Glutamatergic neuron (in vitro differentiated cells): ENCODE measurements at regions not wholly inside any gene's neighbourhood (a gene's known extent, or its start where the extent isn't known, plus 50 kb on each side); places are given as distances from the start of the nearest gene placed in this dataset.

ENCODE experiments used
- DNase-seq: peaks from one replicate; pipeline ENCODE4 v3.0.0; 2022
- H3K27ac Mint-ChIP-seq: one replicate; pipeline ENCODE4 v1.8.0; 2020; ENCODE audit warnings: mild to moderate bottlenecking, mixed read lengths, inconsistent platforms; ENCODE audit not compliant: unreplicated experiment
- H3K27me3 Mint-ChIP-seq: one replicate; pipeline ENCODE4 v1.8.0; 2020; ENCODE audit warnings: mild to moderate bottlenecking, moderate library complexity, mixed read lengths, inconsistent platforms; ENCODE audit not compliant: unreplicated experiment
- H3K36me3 Mint-ChIP-seq: one replicate; pipeline ENCODE4 v1.8.0; 2020; ENCODE audit warnings: mild to moderate bottlenecking, mixed read lengths, inconsistent platforms; ENCODE audit not compliant: unreplicated experiment
- H3K4me1 Mint-ChIP-seq: one replicate; pipeline ENCODE4 v1.8.0; 2020; ENCODE audit warnings: mild to moderate bottlenecking, low read depth, mixed read lengths, inconsistent platforms; ENCODE audit not compliant: unreplicated experiment
- H3K4me3 Mint-ChIP-seq: one replicate; pipeline ENCODE4 v1.8.0; 2020; ENCODE audit warnings: mild to moderate bottlenecking, mixed read lengths, inconsistent platforms; ENCODE audit not compliant: unreplicated experiment
- H3K9me3 Mint-ChIP-seq: one replicate; pipeline ENCODE4 v1.8.0; 2020; ENCODE audit warnings: mild to moderate bottlenecking, moderate library complexity, mixed read lengths, inconsistent platforms; ENCODE audit not compliant: unreplicated experiment
- TF ChIP-seq, protein P1 (sequence below): fragments of 200-600 bp; sonication (generic); IDR thresholded peaks from one replicate; pipeline ENCODE4 v1.5.0; 2021; ENCODE audit not compliant: partially characterized antibody, unreplicated experiment

DNA sequence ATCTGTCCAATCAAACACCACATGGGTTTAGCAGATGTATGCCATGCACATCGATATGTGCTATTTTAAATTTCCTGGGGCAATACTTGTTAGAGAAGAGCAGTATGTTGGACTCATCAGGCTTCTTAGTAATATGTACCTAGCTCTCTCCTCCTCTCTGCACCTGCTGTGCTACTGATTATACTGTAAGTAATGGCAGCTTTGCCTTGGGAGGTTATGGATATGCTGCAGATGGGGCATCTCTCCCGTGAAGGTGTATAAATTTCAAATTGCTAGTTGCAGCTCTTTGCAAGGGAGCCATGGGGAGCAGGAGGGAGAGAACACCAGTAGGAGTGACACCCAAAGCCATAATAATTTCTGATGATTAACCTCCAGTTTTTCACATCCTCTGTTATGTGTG lies 101.5 kb downstream of the SPATA31D1 start:
- TF ChIP-seq, protein P1, sequence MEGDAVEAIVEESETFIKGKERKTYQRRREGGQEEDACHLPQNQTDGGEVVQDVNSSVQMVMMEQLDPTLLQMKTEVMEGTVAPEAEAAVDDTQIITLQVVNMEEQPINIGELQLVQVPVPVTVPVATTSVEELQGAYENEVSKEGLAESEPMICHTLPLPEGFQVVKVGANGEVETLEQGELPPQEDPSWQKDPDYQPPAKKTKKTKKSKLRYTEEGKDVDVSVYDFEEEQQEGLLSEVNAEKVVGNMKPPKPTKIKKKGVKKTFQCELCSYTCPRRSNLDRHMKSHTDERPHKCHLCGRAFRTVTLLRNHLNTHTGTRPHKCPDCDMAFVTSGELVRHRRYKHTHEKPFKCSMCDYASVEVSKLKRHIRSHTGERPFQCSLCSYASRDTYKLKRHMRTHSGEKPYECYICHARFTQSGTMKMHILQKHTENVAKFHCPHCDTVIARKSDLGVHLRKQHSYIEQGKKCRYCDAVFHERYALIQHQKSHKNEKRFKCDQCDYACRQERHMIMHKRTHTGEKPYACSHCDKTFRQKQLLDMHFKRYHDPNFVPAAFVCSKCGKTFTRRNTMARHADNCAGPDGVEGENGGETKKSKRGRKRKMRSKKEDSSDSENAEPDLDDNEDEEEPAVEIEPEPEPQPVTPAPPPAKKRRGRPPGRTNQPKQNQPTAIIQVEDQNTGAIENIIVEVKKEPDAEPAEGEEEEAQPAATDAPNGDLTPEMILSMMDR: no peak
- H3K27me3 Mint-ChIP-seq: no peaks in the 10 kb centered on the region
- H3K4me3 Mint-ChIP-seq: no peak overlapping the region
- H3K27ac Mint-ChIP-seq: no peak overlapping the region
- H3K36me3 Mint-ChIP-seq: no peaks in the 10 kb centered on the region
- H3K4me1 Mint-ChIP-seq: no peaks in the 10 kb centered on the region
- no peak for DNase-seq
- H3K9me3 Mint-ChIP-seq: no peaks in the 10 kb centered on the region

DNA sequence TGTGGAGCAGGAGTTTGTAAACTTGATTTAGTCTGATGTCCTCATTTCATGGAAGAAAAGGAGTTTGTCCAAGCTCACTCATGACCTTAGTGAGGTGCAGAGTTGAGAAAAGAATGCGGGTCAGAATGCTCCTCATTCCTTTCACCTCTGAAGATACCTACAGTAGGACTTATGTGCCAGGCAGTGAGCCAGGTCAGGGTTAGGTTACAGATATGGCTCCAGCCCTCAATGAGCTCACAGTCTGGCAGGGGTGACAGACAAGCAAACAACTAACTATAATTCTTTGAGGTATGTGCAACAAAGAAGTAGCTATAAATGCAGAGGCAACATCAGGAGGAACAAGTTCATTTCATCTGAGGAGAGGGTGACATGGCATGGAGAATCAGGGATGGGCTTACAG lies 102.5 kb downstream of the SPATA31D1 start:
- Mint-ChIP-seq H3K36me3 (no peaks in the 10 kb centered on the region), H3K27me3 (no peaks in the 10 kb centered on the region), H3K4me3 (no peak overlapping the region), H3K4me1 (no peaks in the 10 kb centered on the region), H3K9me3 (no peaks in the 10 kb centered on the region), H3K27ac (no peak overlapping the region)
- DNase-seq: no peak
- TF ChIP-seq, protein P1: no peak

DNA sequence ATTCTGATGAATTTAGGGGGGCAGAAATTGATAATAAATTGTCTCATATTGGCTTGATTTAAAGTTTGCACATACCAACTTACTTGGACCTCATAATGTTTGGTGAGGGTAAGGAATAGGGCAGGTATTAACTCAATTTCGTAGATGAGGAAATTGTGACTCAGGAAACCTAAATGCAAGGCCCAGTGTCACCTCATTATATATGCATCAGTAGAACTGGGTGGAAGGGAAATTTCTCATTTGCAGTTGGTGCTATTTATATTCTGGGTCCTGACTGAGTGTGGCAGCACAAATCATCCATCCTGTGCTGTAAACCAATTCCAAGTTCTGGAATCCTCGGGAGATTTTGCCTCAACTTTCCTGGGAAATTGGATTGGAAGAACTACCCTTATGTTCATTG lies 103.0 kb downstream of the SPATA31D1 start:
- Mint-ChIP-seq H3K27ac (no peak overlapping the region), H3K36me3 (no peaks in the 10 kb centered on the region), H3K4me3 (no peak overlapping the region), H3K9me3 (no peaks in the 10 kb centered on the region), H3K27me3 (no peaks in the 10 kb centered on the region), H3K4me1 (no peaks in the 10 kb centered on the region)
- DNase-seq: no peak
- TF ChIP-seq, protein P1: no peak

DNA sequence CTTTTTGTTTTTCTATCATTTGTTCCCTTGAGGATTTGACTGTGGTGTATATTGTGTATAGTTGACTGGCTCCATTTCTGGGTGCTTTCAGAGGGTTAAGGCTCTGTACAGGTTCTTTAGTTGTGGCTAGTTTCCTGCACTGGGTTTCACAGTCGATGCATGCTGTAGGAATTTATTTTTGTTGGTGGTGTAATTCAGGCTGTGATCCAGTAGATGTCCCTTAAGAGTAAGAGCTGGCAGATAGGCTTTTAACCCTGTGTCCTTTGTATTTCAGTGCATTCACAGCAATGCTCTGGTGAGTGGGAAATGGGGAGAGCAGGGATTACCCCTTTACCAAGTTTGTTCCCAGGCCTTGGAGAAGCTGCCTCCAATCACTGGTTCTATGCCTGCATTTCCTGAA lies 112.9 kb downstream of the SPATA31D1 start:
- Mint-ChIP-seq H3K36me3 (peaks cover 27% of the 10 kb centered on the region), H3K4me1 (no peaks in the 10 kb centered on the region), H3K27me3 (peaks cover 3% of the 10 kb centered on the region), H3K9me3 (peaks cover 7% of the 10 kb centered on the region), H3K27ac (no peak overlapping the region), H3K4me3 (no peak overlapping the region)
- DNase-seq: no peak
- TF ChIP-seq, protein P1: no peak

DNA sequence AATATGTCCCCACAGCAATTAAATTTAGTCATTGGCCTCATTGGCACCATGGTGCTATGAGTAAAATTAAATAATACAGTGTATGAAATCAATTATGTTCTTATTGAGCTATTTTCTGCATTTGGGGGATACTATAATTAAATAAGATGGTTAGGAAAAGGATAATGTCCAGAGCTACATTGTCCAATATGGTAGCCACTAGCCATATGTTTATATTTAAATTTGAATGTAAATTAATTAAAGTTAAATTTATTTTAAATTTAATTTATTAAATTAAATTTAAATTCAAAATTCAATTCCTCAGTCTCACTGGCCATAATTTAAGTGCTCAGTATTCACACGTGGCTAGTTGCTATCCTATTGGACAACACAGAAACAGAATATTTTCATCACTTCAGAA lies 115.7 kb downstream of the SPATA31D1 start:
- H3K27me3 Mint-ChIP-seq: peaks cover 3% of the 10 kb centered on the region
- TF ChIP-seq, protein P1: no peak
- no peak overlapping the region for H3K27ac Mint-ChIP-seq
- H3K4me1 Mint-ChIP-seq: no peaks in the 10 kb centered on the region
- H3K36me3 Mint-ChIP-seq: peaks cover 15% of the 10 kb centered on the region
- H3K4me3 Mint-ChIP-seq: no peak overlapping the region
- DNase-seq: no peak
- H3K9me3 Mint-ChIP-seq: peaks cover 5% of the 10 kb centered on the region
